ENCODE measurements at regions not wholly inside any gene's neighbourhood (a gene's known extent, or its start where the extent isn't known, plus 50 kb on each side); places are given as distances from the start of the nearest gene placed in this dataset.

DNA sequence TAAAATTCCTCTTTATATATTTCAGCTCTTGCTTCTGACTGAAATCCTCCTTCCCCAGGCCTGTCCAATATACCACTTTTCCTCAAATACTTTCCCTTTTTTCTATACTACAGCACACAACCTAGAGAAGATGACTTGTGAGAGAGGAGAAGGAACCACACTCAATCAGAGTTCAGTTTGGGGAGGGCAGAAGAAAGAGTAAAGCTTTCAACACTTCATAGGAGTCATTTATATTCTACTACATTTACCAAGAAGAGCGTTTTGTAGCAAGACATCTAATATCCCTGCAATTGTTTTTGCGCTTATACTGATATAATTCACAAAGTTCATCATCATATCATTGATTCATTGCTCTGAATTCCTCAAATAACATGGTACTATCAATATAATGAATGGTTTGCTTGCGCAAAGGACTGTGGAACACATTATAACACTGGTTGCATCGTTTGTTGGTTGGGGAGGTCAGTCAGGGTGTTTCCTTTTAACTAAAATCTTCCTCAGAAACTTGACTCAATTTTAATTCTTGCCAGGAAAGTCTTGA is 792.5 kb upstream of the CELF2 start:
- DNase-seq, result no peak

DNA sequence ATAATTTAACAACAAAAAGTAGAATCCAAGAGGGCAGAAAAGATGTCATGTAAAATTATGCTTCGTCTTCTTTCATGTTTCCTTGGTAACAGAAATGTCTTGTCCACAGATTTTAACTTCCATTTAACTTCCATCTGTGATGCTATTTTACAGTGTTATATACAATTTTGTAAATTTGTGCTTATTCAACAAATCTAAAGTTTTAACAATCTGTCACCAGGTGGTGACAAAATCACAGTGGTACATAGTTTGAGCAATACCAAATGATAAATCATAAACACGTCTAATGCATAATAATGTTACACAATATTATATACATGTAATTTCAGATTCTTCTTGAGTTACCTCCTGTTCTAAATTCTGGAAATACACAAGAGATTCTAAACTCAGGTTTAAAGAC is 784.4 kb upstream of the CELF2 start:
- no peak for DNase-seq

DNA sequence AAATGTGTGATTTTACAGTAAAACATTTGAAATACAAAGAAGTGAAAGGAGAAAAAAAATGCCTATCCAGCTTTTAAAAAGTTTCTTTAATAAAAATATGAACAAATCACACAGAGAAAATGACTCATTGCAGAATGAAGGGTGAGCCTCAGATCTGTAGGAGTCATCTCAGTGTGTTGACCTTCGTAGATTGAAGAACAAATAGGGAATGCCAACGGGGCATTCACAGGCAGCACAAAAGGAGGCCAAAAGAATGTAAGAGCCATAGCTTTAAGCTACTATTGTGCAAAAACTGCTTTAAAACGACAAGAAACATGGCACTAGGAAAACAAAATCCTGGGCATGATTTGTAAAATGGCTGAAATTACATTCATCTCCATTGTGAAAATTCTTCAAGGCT is 782.7 kb upstream of the CELF2 start:
- DNase-seq, result no peak

DNA sequence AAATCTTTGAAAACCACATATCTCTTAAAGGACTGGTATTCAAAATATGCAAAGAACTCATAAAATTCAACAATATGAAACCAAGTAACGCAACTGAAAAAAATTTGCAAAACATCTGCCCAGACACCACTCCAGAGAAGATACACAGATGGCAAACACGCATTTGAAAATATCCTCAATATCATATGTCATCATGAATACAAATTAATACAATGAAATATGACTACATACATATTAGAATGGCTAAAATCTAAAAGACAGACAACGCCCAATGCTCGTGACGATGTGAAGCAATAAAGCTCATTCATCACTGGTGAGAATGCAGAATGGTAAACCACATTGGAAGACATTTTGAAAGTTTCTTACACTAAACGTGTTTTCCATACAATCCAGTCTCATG is 770.1 kb upstream of the CELF2 start:
- DNase-seq, result no peak

DNA sequence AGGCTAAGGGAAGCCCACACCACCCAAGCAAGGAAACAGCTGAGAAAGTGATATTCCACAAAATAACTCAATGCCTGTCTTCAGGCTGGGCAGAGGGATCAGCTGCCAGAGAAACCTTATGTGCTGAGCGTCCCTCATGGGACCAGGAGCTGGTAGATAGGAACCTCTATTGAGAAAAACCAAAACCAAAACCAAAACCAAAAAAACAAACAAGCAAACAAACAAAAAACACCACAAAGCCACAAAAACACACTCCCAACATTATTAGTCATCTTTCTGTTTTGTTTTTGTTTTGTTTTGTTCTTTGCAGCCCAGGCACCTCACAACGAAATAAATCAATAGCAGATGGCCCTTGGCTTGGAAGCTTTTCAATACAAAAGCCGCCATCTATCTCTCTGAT is 760.8 kb upstream of the CELF2 start:
- DNase-seq, result no peak

DNA sequence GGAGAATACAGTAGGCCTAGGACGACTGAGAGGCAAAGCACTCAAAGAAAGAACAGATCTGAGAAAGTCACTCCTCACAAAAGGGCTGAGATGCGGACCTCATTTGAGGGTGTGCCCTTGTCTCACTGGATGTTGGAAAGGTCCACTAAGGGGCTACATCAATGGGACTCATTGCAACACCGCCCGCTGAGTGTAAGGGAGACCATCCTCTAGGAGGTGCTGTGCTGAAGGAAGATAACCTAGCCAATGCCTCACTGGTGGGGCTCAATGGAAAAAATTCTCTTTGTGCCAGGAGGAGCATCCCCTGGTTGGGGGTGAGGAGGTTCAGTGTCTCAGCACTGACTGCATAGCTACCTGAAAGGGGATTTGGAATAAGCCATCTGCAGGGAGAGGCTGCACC is 758.7 kb upstream of the CELF2 start:
- DNase-seq, result no peak

DNA sequence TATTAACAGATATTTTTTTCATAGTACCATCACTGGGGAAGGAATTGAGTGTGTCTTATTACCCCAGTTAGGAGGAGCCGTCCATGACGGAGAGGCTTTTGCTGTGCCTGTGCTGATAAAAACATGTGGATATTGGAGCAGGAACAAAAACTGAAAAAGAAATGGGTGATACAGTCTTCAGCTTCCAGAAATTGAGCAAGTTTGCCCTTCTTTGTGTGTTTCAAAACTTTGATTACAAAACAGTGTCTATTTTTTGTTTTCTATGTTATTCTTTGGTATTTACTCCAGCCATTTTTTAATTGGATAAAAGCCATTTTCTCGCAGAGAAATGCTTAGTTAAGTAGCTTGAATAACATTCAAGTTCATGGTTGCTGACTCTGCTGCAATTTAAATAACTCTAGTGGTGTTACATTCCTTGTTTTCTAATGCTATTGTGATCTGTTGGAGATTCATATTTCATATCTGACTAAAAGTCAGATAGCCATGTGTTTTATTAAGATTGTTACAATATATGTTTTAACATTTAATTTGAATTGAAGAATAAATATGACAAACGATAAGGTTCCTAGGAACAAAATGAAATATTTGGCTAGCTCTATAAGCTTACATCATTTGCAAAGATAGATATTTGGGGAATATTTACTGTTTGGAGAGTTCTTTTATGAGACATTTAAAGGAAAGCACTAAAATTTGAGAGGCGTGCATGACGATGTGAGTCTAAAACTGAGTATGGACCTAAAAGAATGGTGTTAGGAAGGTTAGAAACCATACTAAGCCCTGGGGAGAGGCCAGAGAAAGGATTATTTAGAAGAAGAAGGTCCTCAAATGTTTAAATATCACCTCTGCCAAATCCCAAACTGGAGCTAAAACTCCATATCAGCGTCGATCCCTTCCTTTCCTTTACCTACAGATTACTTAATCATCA is 747.3 kb upstream of the CELF2 start:
- no peak for DNase-seq

DNA sequence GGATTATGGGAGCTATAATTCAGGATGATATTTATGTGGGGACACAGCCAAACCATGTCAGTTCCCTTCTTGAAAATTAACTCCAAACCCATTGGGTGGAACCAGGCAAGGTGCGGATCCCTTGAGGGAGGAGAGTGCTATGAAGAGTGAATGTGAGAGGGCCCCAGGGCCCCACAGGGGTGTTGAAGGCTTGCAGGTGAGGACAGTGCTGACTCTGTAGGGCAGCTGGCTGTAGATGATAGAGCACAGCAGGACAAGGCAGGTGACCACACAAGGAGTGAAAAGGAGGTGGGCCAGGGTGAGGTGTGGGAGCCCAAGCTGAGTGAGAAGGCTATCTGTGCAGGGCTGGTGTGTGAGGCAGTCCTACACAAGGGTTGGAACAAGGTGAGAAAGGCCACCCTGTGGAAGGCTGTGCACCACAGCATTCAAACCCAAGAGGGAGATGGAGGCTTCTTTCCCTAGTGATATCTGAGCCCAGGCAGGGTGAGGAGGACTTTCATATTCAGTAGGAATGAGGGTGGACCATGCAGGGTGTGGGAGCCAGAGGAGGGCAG is 746.0 kb upstream of the CELF2 start:
- DNase-seq, result no peak

DNA sequence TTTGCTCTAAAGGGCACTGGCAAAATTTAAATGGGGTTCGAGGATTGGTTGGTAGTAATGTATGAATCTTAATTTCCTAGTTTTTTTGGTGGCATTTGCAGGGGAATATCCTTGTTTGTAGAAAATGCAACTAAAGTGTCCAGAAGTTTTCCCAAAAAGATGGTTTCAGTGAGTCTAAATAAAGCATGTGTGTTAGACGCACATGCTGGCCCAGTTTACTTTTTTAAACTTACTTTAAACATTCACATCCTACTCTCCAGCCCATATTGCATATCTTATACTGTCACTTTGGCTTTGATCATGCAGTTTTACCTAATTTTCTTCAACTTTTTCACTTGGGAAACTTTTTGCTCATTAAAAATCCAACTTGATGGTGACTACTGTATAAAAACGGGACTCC is 744.0 kb upstream of the CELF2 start:
- no peak for DNase-seq

DNA sequence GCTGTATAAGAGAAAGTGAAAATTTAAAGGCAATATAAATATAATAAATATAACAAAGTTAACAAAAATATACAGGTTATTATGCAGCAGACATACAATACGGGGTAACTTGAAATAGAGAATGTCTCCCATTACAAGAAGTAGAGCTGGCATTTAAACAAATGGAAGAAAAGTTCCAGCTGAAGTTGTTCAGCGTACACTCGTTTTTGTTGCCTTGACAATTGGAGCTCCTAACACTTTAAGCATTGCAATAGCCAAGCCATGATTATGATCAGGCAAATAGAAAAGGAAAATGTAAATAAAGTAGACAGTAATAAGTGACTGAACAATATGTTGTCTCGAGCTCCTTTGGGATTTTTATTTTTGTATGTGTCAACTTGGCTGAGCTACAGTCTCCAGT is 737.8 kb upstream of the CELF2 start:
- DNase-seq, result no peak

DNA sequence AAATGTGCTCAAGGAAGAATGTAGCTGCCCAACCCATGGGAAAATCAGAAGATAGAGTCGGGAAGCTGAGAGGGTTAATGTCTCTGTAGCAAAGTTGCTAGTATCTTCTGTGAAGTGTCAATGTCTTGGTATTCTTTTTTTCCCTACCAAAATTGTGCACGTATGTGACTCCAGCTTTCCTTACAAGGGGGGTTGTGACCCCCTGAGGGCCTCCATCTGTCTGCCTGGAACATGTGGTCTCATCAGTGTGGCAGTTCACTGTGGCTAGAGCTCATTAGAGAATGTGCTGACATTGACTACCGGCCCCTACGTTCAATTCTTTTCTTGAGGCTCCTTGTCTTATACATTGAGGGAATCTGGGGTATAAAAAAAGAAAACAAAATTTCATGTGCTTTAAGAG is 725.2 kb upstream of the CELF2 start:
- no peak for DNase-seq

DNA sequence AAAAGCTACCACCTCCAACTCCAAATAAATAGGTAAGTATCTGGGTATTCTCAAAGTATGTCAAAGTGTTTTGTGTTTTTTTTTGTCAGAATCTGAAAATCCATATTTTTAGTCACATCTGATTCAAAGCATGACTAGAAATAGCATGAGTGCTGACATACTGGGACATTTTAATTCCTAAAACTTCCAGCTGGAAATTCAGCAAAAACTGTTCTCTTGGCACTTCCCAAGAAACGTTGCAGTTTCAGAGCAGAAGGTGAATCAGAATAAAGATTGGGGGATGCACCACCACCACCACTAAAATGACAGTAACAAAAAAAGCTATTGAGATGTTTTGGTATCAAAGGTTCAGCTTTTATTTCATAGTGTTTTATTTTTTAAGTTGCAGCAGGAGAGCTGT is 724.6 kb upstream of the CELF2 start:
- no peak for DNase-seq

DNA sequence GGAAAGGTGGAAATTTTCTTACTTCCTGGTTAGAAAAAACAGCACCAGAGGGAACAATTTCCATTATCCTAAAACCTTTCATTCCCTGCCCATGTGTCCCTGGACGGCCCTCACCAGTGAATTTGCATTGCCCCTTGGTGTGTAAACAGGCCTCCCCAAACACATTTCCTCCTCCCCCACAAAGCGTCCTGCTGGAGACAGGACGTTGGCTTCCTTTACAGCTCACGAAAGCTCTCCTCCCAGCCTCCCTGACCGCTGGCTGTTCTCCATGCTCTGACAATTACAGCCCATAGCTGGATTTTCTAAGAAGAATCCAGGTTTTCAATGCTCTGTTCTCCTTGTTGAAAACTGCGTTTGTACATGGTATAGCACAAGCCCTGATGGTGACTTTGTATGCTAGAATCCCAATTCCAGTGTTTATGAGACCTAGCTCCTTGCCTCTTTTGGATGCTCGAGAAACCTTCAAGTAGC is 724.2 kb upstream of the CELF2 start:
- no peak for DNase-seq

DNA sequence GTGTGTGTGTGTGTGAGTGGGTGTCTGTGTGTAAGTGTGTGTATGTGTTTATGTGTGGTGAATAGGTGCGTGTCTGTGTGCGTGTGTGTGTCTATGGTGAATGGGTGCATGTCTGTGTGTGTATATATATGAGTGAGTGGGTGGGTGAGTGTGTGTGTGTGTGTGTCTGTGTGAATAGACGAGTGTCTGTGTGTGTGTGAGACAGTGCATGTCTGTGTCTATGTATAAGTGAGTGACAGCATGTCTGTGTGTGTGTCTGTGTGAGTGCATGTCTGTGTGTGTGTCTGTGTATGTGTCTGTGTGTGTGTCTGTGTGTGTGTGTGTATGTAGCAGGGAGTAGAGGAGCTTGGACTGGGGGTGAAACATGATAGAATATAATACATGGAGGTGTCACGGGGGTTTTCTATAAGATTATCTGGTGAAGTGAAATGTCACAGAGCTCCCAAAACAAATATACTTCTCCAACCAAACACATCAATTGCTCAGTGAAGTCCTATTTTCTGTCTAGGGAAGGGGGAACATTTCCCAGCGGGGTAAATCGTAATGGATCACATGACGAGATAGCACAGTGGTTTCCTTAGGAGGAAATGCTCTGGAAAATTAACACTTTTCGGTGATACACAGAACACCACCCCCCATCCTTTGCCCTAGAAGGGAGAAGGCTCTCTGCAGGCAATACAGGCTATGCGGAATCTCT is 723.3 kb upstream of the CELF2 start:
- DNase-seq, result no peak

DNA sequence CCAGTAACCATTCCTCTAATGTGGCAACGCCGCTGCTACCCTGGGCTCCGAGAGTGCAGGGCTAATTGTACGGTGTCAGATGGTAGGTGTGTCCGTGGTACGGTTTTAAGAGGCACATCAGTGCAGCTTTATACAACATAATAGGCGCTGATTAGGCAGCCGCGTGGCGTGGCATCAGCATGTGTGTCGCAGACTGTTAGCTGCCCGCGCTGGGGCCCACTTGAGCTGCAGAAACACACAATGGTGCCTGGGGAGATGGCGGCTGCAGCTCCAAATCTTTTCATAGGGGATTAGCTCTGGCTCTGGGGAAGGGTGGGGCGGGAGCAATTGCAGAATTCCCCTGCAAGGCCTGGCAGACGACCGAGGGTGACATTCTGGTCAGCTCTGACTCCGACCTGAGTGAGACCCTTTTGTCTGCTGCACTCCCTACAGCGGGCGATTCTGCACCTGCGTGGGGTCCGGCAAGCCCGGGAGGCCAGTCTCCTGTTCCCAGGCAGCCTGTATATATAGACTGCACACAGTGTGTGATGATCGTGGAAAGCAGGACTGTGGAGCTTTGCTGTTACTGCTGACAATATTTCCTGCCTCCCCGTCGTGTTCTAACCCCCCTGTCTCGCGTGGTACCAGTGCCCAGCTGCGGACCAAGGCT is 722.7 kb upstream of the CELF2 start:
- no peak for DNase-seq

DNA sequence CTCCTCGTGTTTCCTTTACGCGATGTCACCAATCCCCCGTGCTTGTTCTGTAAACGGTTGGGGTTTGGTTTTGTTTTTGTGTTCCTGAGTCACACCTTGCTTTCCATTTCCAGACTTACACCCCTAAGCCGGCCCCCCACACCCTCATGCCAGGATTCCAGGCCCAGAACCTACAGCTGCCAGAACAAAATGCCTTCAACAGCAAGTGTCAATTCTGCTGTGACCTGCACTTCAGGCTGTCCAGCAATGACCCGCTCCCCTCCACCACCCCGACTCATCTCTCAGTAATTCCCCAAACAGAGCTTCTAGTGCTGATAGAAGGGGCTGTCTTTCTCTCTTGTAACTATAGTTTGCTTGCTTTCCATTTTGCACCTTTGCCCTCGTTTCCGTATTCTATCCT is 722.1 kb upstream of the CELF2 start:
- no peak for DNase-seq

DNA sequence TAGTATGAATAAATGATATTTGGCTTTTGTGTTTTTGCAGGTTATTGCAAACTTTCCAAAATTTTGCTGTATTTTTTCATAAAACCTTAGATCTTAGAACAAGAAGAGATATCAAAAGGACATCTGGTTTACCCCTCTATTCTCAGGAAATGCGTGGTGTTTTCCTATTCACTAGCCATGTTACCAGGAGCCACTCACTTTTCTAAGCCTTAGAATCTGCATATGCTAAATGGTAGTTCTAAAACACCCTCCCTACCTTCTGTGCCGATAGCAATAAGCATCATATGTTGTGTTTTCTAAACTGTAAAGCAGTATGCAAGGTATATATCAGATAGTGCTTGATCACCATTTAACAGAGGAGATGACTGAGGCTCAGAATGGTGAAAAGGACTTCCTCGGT is 715.0 kb upstream of the CELF2 start:
- DNase-seq, result no peak

DNA sequence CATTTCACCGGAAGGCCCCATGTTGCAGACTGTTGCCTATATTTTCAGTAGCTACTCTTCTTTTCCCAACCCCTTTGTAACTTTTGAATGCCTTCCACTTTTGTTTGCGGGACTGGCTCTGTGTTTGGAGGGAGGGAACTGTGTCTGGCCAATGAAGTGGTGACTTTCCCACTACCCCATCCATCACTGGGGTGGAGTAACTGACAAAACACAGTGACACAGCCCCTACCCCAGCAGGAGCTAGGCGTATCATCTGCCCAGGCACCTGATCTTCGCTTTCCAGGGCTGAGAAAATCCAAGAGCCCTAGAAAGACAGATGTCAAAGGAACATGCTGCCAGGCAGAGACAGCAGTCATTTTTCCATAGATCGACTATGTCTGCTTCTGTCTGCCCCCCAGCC is 710.6 kb upstream of the CELF2 start:
- DNase-seq, result no peak

DNA sequence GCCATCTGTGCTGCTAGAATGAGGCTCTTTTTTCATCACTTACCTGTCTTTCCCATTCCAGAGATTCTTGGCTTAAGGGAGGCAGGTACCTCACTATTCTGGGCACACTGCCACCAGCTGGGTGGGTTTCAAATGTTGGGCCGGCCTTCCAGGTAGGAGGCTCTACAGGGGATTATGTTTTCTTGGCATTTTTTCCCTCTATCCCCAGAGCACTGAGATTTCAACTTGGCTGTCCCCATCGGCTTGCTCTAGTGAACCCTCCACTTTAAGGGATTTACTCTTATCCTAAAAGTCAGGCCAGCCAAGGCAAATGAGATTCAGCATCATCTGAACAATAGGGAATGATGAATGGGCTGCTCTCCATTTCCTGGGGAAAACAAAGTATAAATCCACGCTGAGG is 710.1 kb upstream of the CELF2 start:
- no peak for DNase-seq

DNA sequence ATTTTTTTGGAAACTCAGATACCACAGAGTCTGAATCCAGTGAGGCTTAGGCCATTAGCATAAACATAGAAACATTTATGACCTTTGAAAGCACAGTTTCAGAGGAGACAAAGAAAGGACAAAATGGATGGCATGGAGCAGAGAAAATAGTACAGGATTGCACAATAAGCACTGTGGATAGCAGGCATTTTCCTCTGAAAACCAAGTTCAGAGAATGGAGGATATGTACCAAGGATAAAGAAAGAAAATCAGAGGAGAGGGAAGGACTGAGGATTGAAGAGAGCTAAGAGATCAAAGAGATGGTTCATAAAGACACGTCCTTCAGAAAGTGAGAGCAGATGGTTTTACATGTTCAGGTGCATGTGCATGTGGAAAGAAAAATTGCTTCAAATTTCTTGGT is 707.2 kb upstream of the CELF2 start:
- no peak for DNase-seq

DNA sequence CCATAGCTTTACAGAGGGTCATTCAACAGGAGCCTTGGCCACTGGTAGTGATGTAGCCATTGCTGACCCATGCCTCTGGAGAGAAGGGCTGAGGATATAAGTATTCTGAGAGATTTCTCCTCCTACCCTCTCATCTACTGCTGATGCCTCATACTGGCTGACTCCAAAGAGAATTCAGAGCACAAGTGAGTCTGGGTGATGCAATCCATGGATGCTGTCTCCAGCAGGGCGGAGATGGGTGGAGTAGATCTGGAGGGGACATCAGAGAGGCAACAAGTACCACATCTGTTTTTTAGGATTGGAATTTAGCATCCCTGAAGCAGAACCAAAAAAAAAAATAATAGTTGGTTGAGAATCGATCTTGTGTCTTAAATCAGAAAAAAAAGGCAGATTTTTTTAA is 705.7 kb upstream of the CELF2 start:
- DNase-seq, result no peak

DNA sequence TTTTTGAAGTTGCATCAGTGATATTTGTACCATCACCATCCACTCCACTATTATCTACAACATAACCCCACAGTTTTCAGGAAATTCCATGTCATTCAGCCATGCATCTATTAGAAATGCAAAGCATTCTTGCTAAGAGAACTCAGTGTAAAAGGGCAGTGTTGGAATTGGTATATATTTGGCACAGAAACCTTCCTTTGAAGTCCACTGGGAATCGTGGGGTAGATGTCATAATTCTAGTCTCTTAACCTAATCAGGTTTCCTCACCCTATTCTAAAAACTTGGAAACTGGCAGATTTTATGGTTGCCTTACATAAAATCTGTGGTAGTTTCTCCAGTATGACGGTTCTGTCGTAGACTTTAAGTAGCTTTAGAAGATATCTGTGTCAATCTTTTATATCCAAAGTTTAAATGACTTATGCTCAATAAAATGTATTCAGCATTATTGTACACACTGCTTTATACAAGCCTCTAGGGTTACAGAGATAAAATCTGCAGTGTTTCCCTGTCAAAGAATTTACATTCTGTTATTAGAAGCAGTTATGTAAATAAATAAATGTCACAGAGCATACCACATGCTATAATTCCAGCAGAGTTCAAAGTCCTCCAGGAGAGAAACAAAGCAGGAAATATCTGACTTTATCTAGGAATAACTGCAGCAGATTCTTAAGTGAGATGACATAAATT is 704.4 kb upstream of the CELF2 start:
- DNase-seq, result no peak

DNA sequence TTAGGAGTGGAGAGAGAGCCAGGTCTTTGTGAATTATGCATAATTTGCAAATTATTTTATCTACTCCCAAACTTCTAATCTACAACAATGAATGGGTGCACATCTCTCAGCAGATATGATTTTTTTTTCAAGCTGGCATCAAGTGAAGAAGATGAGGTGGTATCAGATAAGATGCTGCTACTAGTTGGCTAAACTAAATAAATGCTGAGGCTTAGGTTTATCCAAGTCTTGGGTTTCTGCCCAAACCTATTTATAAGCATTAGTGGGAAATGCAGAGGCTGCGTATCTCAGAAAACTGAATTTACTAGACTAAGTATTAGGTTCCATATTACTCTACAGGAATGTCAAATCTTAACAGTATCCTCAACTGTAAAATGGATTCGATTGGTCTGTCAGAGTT is 703.0 kb upstream of the CELF2 start:
- DNase-seq, result no peak

Data from CD4-positive, alpha-beta T cell treated with Interleukin-15 for 1 hour (primary cell).